ENCODE measurements at regions not wholly inside any gene's neighbourhood (a gene's known extent, or its start where the extent isn't known, plus 50 kb on each side); places are given as distances from the start of the nearest gene placed in this dataset.

DNA sequence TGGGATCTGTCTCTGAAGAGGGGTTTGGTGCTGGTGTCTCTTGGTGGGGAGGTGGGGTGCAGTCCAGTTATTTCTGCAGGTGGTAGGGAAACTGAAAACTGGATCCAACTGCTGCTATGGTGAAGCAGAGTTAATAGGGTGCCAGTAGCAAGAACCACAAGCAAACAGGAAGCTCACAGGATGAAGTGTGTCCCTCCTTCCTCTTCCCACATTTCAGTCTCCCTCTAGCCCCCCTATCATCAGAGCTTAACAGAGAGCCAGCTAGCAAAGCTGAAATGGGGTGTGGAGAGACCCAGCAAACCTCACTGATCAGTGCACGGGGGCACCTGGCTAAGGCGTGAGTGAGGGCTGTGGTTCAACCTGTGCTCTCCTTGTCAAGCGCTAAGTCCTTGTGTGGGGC is 69.1 kb upstream of the C12orf71 start:
- Histone ChIP-seq H3K9ac (ENCODE audit: low read length) (no peak overlapping the region), H2AFZ (ENCODE audit: low read depth, low read length, severe bottlenecking) (no peak overlapping the region), H3K9me3 (ENCODE audit: insufficient read depth, low read length) (no peaks in the 10 kb centered on the region), H3K4me3 (ENCODE audit: insufficient read depth, low read length, poor library complexity, severe bottlenecking) (no peak overlapping the region), H3K9me2 (replicated peaks; ENCODE audit: insufficient read depth, low read length) (no peaks in the 10 kb centered on the region), H4K20me1 (ENCODE audit: low read depth, low read length) (no peaks in the 10 kb centered on the region), H3K36me3 (ENCODE audit: low read length) (no peaks in the 10 kb centered on the region), H3K79me2 (ENCODE audit: insufficient read depth, low read length) (no peaks in the 10 kb centered on the region), H3K27ac (ENCODE audit: low read depth, low read length) (no peak overlapping the region), H3K4me2 (ENCODE audit: low read depth, low read length, poor library complexity, severe bottlenecking) (no peak overlapping the region), H3F3A (ENCODE audit: insufficient read depth) (no peaks in the 10 kb centered on the region), H3K27me3 (ENCODE audit: low read length) (no peaks in the 10 kb centered on the region)
- no peak for TF ChIP-seq EZH2phosphoT487 (conservative IDR thresholded peaks at IDR 0.05; ENCODE audit: low read length)
- TF ChIP-seq, protein P1, sequence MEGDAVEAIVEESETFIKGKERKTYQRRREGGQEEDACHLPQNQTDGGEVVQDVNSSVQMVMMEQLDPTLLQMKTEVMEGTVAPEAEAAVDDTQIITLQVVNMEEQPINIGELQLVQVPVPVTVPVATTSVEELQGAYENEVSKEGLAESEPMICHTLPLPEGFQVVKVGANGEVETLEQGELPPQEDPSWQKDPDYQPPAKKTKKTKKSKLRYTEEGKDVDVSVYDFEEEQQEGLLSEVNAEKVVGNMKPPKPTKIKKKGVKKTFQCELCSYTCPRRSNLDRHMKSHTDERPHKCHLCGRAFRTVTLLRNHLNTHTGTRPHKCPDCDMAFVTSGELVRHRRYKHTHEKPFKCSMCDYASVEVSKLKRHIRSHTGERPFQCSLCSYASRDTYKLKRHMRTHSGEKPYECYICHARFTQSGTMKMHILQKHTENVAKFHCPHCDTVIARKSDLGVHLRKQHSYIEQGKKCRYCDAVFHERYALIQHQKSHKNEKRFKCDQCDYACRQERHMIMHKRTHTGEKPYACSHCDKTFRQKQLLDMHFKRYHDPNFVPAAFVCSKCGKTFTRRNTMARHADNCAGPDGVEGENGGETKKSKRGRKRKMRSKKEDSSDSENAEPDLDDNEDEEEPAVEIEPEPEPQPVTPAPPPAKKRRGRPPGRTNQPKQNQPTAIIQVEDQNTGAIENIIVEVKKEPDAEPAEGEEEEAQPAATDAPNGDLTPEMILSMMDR (IDR thresholded peaks at IDR 0.05; ENCODE audit: insufficient read depth, low read length, poor library complexity, severe bottlenecking): no peak

GRCh38 chr12:27158297-27158696 is 75.9 kb upstream of the C12orf71 start:
- Histone ChIP-seq H3K9ac (ENCODE audit: low read length) (no peak overlapping the region), H3F3A (ENCODE audit: insufficient read depth) (no peaks in the 10 kb centered on the region), H2AFZ (ENCODE audit: low read depth, low read length, severe bottlenecking) (no peak overlapping the region), H3K9me3 (ENCODE audit: insufficient read depth, low read length) (no peaks in the 10 kb centered on the region), H3K36me3 (ENCODE audit: low read length) (no peaks in the 10 kb centered on the region), H3K27me3 (ENCODE audit: low read length) (no peaks in the 10 kb centered on the region), H3K4me2 (ENCODE audit: low read depth, low read length, poor library complexity, severe bottlenecking) (no peak overlapping the region), H4K20me1 (ENCODE audit: low read depth, low read length) (no peaks in the 10 kb centered on the region), H3K27ac (ENCODE audit: low read depth, low read length) (no peak overlapping the region), H3K79me2 (ENCODE audit: insufficient read depth, low read length) (no peaks in the 10 kb centered on the region), H3K4me3 (ENCODE audit: insufficient read depth, low read length, poor library complexity, severe bottlenecking) (no peak overlapping the region), H3K9me2 (replicated peaks; ENCODE audit: insufficient read depth, low read length) (no peaks in the 10 kb centered on the region)
- no peak for TF ChIP-seq EZH2phosphoT487 (conservative IDR thresholded peaks at IDR 0.05; ENCODE audit: low read length)
- TF ChIP-seq, protein P1 (IDR thresholded peaks at IDR 0.05; ENCODE audit: insufficient read depth, low read length, poor library complexity, severe bottlenecking): no peak

- H3K9ac ChIP-seq (ENCODE audit: low read length): no peak overlapping the region
- H3K9me3 ChIP-seq (ENCODE audit: insufficient read depth, low read length): no peaks in the 10 kb centered on the region
- no peak overlapping the region for H2AFZ ChIP-seq (ENCODE audit: low read depth, low read length, severe bottlenecking)
- H3K36me3 ChIP-seq (ENCODE audit: low read length): no peaks in the 10 kb centered on the region
- H4K20me1 ChIP-seq (ENCODE audit: low read depth, low read length): no peaks in the 10 kb centered on the region
- H3F3A ChIP-seq (ENCODE audit: insufficient read depth): no peaks in the 10 kb centered on the region
- no peaks in the 10 kb centered on the region for H3K79me2 ChIP-seq (ENCODE audit: insufficient read depth, low read length)
- TF ChIP-seq, protein P1 (IDR thresholded peaks at IDR 0.05; ENCODE audit: insufficient read depth, low read length, poor library complexity, severe bottlenecking): no peak
- no peak for TF ChIP-seq EZH2phosphoT487 (conservative IDR thresholded peaks at IDR 0.05; ENCODE audit: low read length)
- no peaks in the 10 kb centered on the region for H3K9me2 ChIP-seq (replicated peaks; ENCODE audit: insufficient read depth, low read length)
- H3K4me2 ChIP-seq (ENCODE audit: low read depth, low read length, poor library complexity, severe bottlenecking): no peak overlapping the region
- H3K27me3 ChIP-seq (ENCODE audit: low read length): no peaks in the 10 kb centered on the region
- H3K27ac ChIP-seq (ENCODE audit: low read depth, low read length): no peak overlapping the region
- no peak overlapping the region for H3K4me3 ChIP-seq (ENCODE audit: insufficient read depth, low read length, poor library complexity, severe bottlenecking)
Measured at GRCh38 chr12:27161458-27162228, 79.3 kb upstream of the C12orf71 start.

Measured in SU-DHL-6 (cell line).